Endothelial cell of umbilical vein (primary cell): ENCODE measurements at regions not wholly inside any gene's neighbourhood (a gene's known extent, or its start where the extent isn't known, plus 50 kb on each side); places are given as distances from the start of the nearest gene placed in this dataset.

Experiments
- BruUV-seq: library from RNA; stranded (reverse); fragments of 400-500 nt; replicated peaks from 2 replicates; lab custom pipeline; 2021; lab: Mats Ljungman, UMichigan
- CTCF ChIA-PET: fragments of 300-600, 350-600 bp; sonication (Branson Sonifier 250); formaldehyde crosslinking; loops from one replicate; lab custom pipeline; 2021; ENCODE audit warnings: antibody characterized with exemption, inconsistent platforms; lab: Charles Lee
- POLR2A ChIA-PET: fragments of 300-600, 350-600 bp; sonication (Branson Sonifier 250); formaldehyde crosslinking; loops from one replicate; lab custom pipeline; 2021; ENCODE audit warnings: antibody characterized with exemption, inconsistent platforms; lab: Charles Lee
- DNase-seq: peaks from one replicate; pipeline ENCODE4 v3.0.0-alpha.2; 2011; ENCODE audit warnings: low read depth, low spot score
- FAIRE-seq: peaks from 2 replicates; lab custom pipeline; 2011; peaks lifted over from hg19 to GRCh38; lab: Jason Lieb, UNC
- H2AFZ ChIP-seq: 2 replicates; pipeline ENCODE4 v1.6.0; 2012; ENCODE audit warnings: low read depth, low read length, control low read depth, inconsistent platforms
- H3K27ac ChIP-seq: 2 replicates; pipeline ENCODE4 v1.5.1; 2011; ENCODE audit warnings: low read depth, mild to moderate bottlenecking, control low read depth, low read length, moderate library complexity; ENCODE audit not compliant: insufficient read depth
- H3K27me3 ChIP-seq, 2 experiments: 2 replicates each; pipeline versions ENCODE4 v1.6.0 to v1.6.1; 2011; ENCODE audit warnings: low read length in 2 of 2, mixed read lengths in 1 of 2; ENCODE audit not compliant: control insufficient read depth in 2 of 2, insufficient read depth in 2 of 2
- H3K36me3 ChIP-seq, 2 experiments: 2 replicates in 1 of 2; 3 replicates in 1 of 2; pipeline ENCODE4 v1.5.1; 2011; ENCODE audit warnings: low read length in 2 of 2, mild to moderate bottlenecking in 1 of 2, moderate library complexity in 1 of 2; ENCODE audit not compliant: control insufficient read depth in 2 of 2, insufficient read depth in 2 of 2; ENCODE audit errors: extremely low read depth in 1 of 2
- H3K4me1 ChIP-seq: 3 replicates; pipeline ENCODE4 v1.5.1; 2011; ENCODE audit warnings: mild to moderate bottlenecking, low read length; ENCODE audit not compliant: control insufficient read depth, insufficient read depth; ENCODE audit errors: extremely low read depth
- H3K4me2 ChIP-seq: 2 replicates; pipeline ENCODE4 v1.6.1; 2011; ENCODE audit warnings: low read length, control low read depth, mixed read lengths; ENCODE audit not compliant: insufficient read depth
- H3K4me3 ChIP-seq, 3 experiments: fragments of 200-600 bp in 1 of 3; sonication (generic), shearing (Covaris generic) in 1 of 3; replicated peaks in 1 of 3; 2 replicates each; pipeline ENCODE4 v1.5.1; 2011 to 2016; ENCODE audit warnings: control low read depth in 3 of 3, low read length in 3 of 3, mild to moderate bottlenecking in 2 of 3, inconsistent platforms in 1 of 3, low read depth in 1 of 3, moderate library complexity in 1 of 3; ENCODE audit not compliant: insufficient read depth in 1 of 3
- H3K79me2 ChIP-seq: 2 replicates; pipeline ENCODE4 v1.6.0; 2012; ENCODE audit warnings: low read length, inconsistent platforms; ENCODE audit not compliant: control insufficient read depth, insufficient read depth
- H3K9ac ChIP-seq: replicated peaks from 2 replicates; pipeline ENCODE3; 2011; ENCODE audit warnings: low read length, control low read depth; ENCODE audit not compliant: insufficient read depth; ENCODE audit errors: extremely low read depth
- H3K9me1 ChIP-seq: replicated peaks from 3 replicates; pipeline ENCODE4 v1.6.0; 2011; ENCODE audit warnings: mild to moderate bottlenecking, low read length; ENCODE audit not compliant: control insufficient read depth, insufficient read depth; ENCODE audit errors: extremely low read depth
- H3K9me3 ChIP-seq: replicated peaks from 2 replicates; pipeline ENCODE4 v1.5.1; 2012; ENCODE audit warnings: low read length, inconsistent platforms; ENCODE audit not compliant: control insufficient read depth, insufficient read depth
- H4K20me1 ChIP-seq: replicated peaks from 2 replicates; pipeline ENCODE3; 2011; ENCODE audit warnings: mild to moderate bottlenecking, low read length; ENCODE audit not compliant: control insufficient read depth, insufficient read depth; ENCODE audit errors: extremely low read depth
- CTCF ChIP-seq, 2 donors: IDR thresholded peaks; 1 replicate in 1 of 2; 2 replicates in 1 of 2; pipeline ENCODE4 v1.5.1; 2011; ENCODE audit warnings: low read length in 2 of 2, mild to moderate bottlenecking in 2 of 2, moderate library complexity in 2 of 2, control low read depth in 1 of 2, inconsistent platforms in 1 of 2, low read depth in 1 of 2; ENCODE audit not compliant: insufficient read depth in 1 of 2; ENCODE audit errors: extremely low read depth in 1 of 2
- FOS ChIP-seq: IDR thresholded peaks from 2 replicates; pipeline ENCODE4 v1.6.1; 2011; ENCODE audit warnings: mild to moderate bottlenecking, low read length, moderate library complexity, borderline replicate concordance; ENCODE audit not compliant: insufficient read depth
- GATA2 ChIP-seq: IDR thresholded peaks from 2 replicates; pipeline ENCODE4 v1.7.0; 2011; ENCODE audit warnings: low read depth, mild to moderate bottlenecking, moderate library complexity, mixed read lengths, low read length; ENCODE audit not compliant: insufficient read length, insufficient read depth
- MYC ChIP-seq: IDR thresholded peaks from one replicate; pipeline ENCODE4 v1.6.1; 2011; ENCODE audit warnings: mild to moderate bottlenecking, low read depth, low read length
- POLR2AphosphoS5 ChIP-seq: IDR thresholded peaks from 2 replicates; pipeline ENCODE4 v1.6.1; 2012; ENCODE audit warnings: low read depth, mild to moderate bottlenecking, control low read depth, low read length, moderate library complexity; ENCODE audit not compliant: insufficient read depth
- dilution Hi-C: fragments of 300-500 bp; cut with MboI; formaldehyde crosslinking; loops from one replicate; pipeline ENCODE4 v1.15.0; 2019; ENCODE audit warnings: low sequenced_read_pairs; ENCODE audit not compliant: extremely low pct_ligation_motif_present
- intact Hi-C: fragments of 100-400 bp; cut with micrococcal nuclease; formaldehyde crosslinking; loops from one replicate; pipeline ENCODE4 v1.10.0; 2022
- TF ChIP-seq, protein P1 (sequence below): IDR thresholded peaks from 2 replicates; pipeline ENCODE4 v1.6.1; 2011; ENCODE audit not compliant: insufficient read depth, insufficient read length

DNA sequence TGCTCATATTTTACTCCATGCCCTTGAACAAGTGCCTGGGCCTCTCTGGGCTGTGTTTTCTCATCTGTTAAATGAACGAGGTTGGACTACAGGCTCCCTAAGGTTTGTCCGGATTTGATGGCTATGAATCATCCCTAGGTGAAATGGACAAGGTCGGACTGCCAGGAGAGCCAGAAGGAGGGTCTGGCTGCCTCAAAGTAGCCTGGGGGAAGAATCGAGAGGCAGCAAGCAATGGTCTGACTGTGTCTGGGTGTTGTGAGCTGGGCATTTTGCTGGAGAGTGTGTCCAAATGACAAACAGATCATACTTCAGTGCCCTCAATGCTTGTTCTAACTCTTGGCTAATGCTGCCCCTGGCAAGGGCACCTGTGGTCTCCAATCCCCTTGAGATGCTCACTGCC, 730.9 kb downstream of the PTPRU start:
- CTCF ChIA-PET: no interaction called here
- H3K9ac ChIP-seq: no peak overlapping the region

GRCh38 chr1:29966526-29967045, 730.3 kb downstream of the PTPRU start:
- no peaks in the 10 kb centered on the region for H3K9me3 ChIP-seq
- no peak overlapping the region for H3K4me3 ChIP-seq
- H4K20me1 ChIP-seq: no peaks in the 10 kb centered on the region
- FAIRE-seq: no peak
- no peaks in the 10 kb centered on the region for H3K9me1 ChIP-seq
- no peaks in the 10 kb centered on the region for H3K36me3 ChIP-seq
- dilution Hi-C loops (no loop called here), intact Hi-C loops (no loop called here)
- no peak for DNase-seq
- H3K27ac ChIP-seq: no peak overlapping the region
- H2AFZ ChIP-seq: no peak overlapping the region
- no peak for TF ChIP-seq FOS
- no peak for TF ChIP-seq CTCF (IDR thresholded peaks at IDR 0.05; ENCODE audit: extremely low read depth in 1 of 2, insufficient read depth in 1 of 2, low read depth in 1 of 2, low read length in 2 of 2)
- no peak for TF ChIP-seq MYC
- TF ChIP-seq, protein P1, sequence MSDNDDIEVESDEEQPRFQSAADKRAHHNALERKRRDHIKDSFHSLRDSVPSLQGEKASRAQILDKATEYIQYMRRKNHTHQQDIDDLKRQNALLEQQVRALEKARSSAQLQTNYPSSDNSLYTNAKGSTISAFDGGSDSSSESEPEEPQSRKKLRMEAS: no peak
- no peak for TF ChIP-seq GATA2
- TF ChIP-seq POLR2AphosphoS5: no peak
- H3K4me1 ChIP-seq: no peaks in the 10 kb centered on the region
- ChIA-PET CTCF (no interaction called here), POLR2A (no interaction called here)
- H3K9ac ChIP-seq: no peak overlapping the region
- no peaks in the 10 kb centered on the region for H3K79me2 ChIP-seq
- H3K27me3 ChIP-seq: no peaks in the 10 kb centered on the region
- H3K4me2 ChIP-seq: no peak overlapping the region
- BruUV-seq: no TSS peak

More for the DNA sequence above, 730.9 kb downstream of the PTPRU start:
- H3K4me3 ChIP-seq: no peak overlapping the region
- dilution Hi-C loops (no loop called here), intact Hi-C loops (no loop called here)
- FAIRE-seq: no peak
- no peak overlapping the region for H3K4me2 ChIP-seq
- no peaks in the 10 kb centered on the region for H3K36me3 ChIP-seq
- H3K27ac ChIP-seq: no peak overlapping the region
- H3K4me1 ChIP-seq: no peaks in the 10 kb centered on the region
- no peaks in the 10 kb centered on the region for H3K27me3 ChIP-seq
- H4K20me1 ChIP-seq: no peaks in the 10 kb centered on the region
- TF ChIP-seq MYC: no peak
- no peaks in the 10 kb centered on the region for H3K79me2 ChIP-seq
- no peak overlapping the region for H2AFZ ChIP-seq
- BruUV-seq: no TSS peak
- no peak for DNase-seq
- no peaks in the 10 kb centered on the region for H3K9me1 ChIP-seq
- POLR2A ChIA-PET: no interaction called here
- H3K9me3 ChIP-seq: no peaks in the 10 kb centered on the region
